KMS-11 (cell line): ENCODE measurements at regions not wholly inside any gene's neighbourhood (a gene's known extent, or its start where the extent isn't known, plus 50 kb on each side); places are given as distances from the start of the nearest gene placed in this dataset.

Experiments used
- H2AFZ ChIP-seq: fragments of 200-600 bp; sonication (generic); 2 replicates; pipeline ENCODE4 v1.6.1; 2016; ENCODE audit warnings: antibody characterized with exemption, mixed run types, low read depth
- H3K27ac ChIP-seq: fragments of 200-600 bp; sonication (generic); 2 replicates; pipeline ENCODE4 v1.6.1; 2016; ENCODE audit warnings: mild to moderate bottlenecking, mixed run types
- H3K27me3 ChIP-seq: fragments of 200-600 bp; sonication (generic); 2 replicates; pipeline ENCODE4 v1.6.1; 2017; ENCODE audit warnings: mild to moderate bottlenecking, low read depth, mixed run types, moderate library complexity; ENCODE audit not compliant: insufficient read depth
- H3K36me3 ChIP-seq: fragments of 200-600 bp; sonication (generic); 2 replicates; pipeline ENCODE4 v1.6.1; 2017; ENCODE audit warnings: mild to moderate bottlenecking, mixed run types; ENCODE audit not compliant: insufficient read depth
- H3K4me1 ChIP-seq: fragments of 200-600 bp; sonication (generic); 2 replicates; pipeline ENCODE4 v1.6.1; 2016; ENCODE audit warnings: mild to moderate bottlenecking, low read depth, mixed run types; ENCODE audit not compliant: poor library complexity, severe bottlenecking
- H3K4me2 ChIP-seq: fragments of 200-600 bp; sonication (generic); 2 replicates; pipeline ENCODE4 v1.7.0; 2016; ENCODE audit warnings: mild to moderate bottlenecking, mixed run types
- H3K4me3 ChIP-seq: fragments of 200-600 bp; sonication (generic); IDR thresholded peaks from 2 replicates; pipeline ENCODE4 v1.6.1; 2017; ENCODE audit warnings: low read depth, low read length, mixed read lengths; ENCODE audit not compliant: insufficient read depth
- H3K79me2 ChIP-seq: fragments of 200-600 bp; sonication (generic); 2 replicates; pipeline ENCODE4 v1.6.1; 2016; ENCODE audit warnings: low read depth, mixed run types; ENCODE audit not compliant: insufficient read depth
- H3K9ac ChIP-seq: fragments of 200-600 bp; sonication (generic); 2 replicates; pipeline ENCODE4 v1.6.1; 2016; ENCODE audit warnings: mild to moderate bottlenecking, mixed run types
- H4K20me1 ChIP-seq: fragments of 200-600 bp; sonication (generic); 2 replicates; pipeline ENCODE4 v1.6.1; 2016; ENCODE audit warnings: mild to moderate bottlenecking, mixed run types; ENCODE audit not compliant: insufficient read depth
- TF ChIP-seq, protein P1 (sequence below): fragments of 200-600 bp; sonication (generic); conservative IDR thresholded peaks from 2 replicates; pipeline ENCODE4 v1.6.1; 2017; ENCODE audit warnings: low read depth, mild to moderate bottlenecking, antibody characterized with exemption, low read length, moderate library complexity, mixed read lengths

DNA sequence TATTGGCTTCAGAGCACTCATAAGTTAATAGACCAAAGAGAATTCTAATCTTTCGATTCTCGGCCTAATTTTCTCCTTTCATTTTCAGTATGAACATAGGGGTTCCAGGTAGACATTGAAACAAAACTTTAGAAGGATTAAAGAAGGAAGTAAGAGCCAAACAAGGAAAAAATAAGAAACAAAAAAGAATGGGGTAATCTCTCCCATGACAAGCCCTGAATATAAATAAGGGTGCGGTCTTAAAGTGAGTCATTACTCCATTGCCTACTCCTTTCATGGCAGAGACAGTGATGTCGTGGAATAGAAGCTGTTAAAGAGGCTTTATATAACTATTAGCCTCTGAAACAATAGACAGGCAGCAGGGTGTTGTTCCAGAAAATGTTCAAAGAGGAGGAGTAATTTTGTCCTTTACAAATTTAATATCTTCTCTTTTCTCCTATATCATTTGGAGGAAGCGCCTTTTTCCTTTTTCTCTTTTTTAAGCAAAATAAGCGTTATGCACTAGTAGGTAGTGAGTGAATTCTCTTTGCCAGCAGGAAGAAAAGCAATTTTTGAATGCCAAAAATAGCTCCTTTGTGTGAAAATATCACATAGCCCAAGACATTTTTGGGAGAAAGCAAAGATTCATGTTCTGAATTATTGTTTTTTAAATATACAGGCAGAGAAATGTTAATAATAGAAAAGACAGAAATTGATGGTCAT, 607.9 kb upstream of the KCNMB2 start:
- TF ChIP-seq, protein P1, sequence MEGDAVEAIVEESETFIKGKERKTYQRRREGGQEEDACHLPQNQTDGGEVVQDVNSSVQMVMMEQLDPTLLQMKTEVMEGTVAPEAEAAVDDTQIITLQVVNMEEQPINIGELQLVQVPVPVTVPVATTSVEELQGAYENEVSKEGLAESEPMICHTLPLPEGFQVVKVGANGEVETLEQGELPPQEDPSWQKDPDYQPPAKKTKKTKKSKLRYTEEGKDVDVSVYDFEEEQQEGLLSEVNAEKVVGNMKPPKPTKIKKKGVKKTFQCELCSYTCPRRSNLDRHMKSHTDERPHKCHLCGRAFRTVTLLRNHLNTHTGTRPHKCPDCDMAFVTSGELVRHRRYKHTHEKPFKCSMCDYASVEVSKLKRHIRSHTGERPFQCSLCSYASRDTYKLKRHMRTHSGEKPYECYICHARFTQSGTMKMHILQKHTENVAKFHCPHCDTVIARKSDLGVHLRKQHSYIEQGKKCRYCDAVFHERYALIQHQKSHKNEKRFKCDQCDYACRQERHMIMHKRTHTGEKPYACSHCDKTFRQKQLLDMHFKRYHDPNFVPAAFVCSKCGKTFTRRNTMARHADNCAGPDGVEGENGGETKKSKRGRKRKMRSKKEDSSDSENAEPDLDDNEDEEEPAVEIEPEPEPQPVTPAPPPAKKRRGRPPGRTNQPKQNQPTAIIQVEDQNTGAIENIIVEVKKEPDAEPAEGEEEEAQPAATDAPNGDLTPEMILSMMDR = no peak
- no peak overlapping the region for H3K27ac ChIP-seq
- H3K4me3 ChIP-seq = no peak overlapping the region
- no peaks in the 10 kb centered on the region for H3K79me2 ChIP-seq
- H3K9ac ChIP-seq = no peak overlapping the region
- no peak overlapping the region for H3K4me2 ChIP-seq
- H3K4me1 ChIP-seq = no peaks in the 10 kb centered on the region
- H4K20me1 ChIP-seq = no peaks in the 10 kb centered on the region
- H3K36me3 ChIP-seq = no peaks in the 10 kb centered on the region
- H2AFZ ChIP-seq = no peak overlapping the region
- no peaks in the 10 kb centered on the region for H3K27me3 ChIP-seq

DNA sequence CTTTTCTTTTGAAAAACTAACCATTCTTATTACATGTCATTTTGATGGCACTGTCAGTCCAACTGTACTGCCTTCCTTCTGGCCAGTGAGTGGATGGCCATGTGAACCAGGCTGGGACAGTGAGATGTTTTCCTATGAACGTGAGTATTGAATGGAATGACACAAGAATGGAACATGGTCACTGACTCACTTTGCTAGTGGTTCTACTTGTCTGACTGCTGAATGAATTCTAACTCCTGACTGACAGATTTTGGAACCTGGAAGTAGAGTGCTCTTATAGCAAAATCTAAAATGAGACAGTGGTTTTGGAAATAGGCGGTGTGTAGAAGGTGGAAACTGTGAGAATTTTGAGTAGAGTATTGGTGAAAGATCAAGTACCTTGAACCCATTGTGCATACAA, 606.9 kb upstream of the KCNMB2 start:
- no peaks in the 10 kb centered on the region for H3K79me2 ChIP-seq
- H4K20me1 ChIP-seq = no peaks in the 10 kb centered on the region
- no peak overlapping the region for H3K27ac ChIP-seq
- H3K4me2 ChIP-seq = no peak overlapping the region
- TF ChIP-seq, protein P1 = no peak
- no peak overlapping the region for H2AFZ ChIP-seq
- H3K4me3 ChIP-seq = no peak overlapping the region
- no peak overlapping the region for H3K9ac ChIP-seq
- no peaks in the 10 kb centered on the region for H3K27me3 ChIP-seq
- no peaks in the 10 kb centered on the region for H3K4me1 ChIP-seq
- no peaks in the 10 kb centered on the region for H3K36me3 ChIP-seq

DNA sequence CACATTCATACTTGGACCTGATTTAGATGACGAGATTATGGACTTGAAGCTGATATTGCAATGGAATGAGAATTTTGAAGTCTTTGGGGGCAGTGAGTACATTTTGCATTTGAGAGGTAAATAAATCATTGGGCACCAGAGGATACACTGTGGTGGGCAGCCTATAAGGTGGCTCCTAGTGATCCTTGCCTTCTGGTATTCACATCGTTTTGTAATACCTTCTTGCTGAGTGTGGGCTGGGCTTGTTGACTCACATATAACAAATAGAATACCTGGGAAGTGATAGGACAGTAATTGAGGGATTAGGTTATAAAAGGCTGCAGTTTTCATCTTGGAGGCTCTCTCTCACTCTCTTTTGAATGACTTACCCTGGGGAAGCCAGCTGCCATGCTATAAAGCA, 605.5 kb upstream of the KCNMB2 start:
- no peak overlapping the region for H3K9ac ChIP-seq
- no peak overlapping the region for H3K4me2 ChIP-seq
- no peaks in the 10 kb centered on the region for H3K36me3 ChIP-seq
- no peaks in the 10 kb centered on the region for H3K79me2 ChIP-seq
- no peaks in the 10 kb centered on the region for H3K4me1 ChIP-seq
- TF ChIP-seq, protein P1 = no peak
- no peak overlapping the region for H2AFZ ChIP-seq
- H3K27me3 ChIP-seq = no peaks in the 10 kb centered on the region
- H3K27ac ChIP-seq = no peak overlapping the region
- no peaks in the 10 kb centered on the region for H4K20me1 ChIP-seq
- no peak overlapping the region for H3K4me3 ChIP-seq

DNA sequence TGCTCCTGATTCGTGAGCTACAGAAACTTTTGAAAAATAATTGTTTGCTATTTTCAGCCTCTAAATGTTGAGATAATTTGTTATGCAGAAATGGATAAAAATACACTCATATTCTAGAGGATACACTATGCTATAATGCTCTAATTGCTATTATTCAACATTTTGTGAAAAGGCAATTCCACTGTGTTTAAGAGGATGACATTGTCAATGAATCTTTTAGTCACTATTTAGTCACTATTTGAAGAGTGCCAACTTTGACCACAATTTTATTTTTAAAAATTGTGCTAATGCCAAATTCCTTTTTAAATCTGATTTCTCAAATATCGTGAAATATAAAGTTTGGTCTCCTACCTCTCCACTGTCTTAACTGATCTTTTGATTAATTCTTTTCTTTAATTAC, 604.9 kb upstream of the KCNMB2 start:
- Histone ChIP-seq H3K9ac (no peak overlapping the region), H3K27me3 (no peaks in the 10 kb centered on the region), H4K20me1 (no peaks in the 10 kb centered on the region), H3K79me2 (no peaks in the 10 kb centered on the region), H3K4me1 (no peaks in the 10 kb centered on the region), H2AFZ (no peak overlapping the region), H3K4me2 (no peak overlapping the region), H3K27ac (no peak overlapping the region), H3K36me3 (no peaks in the 10 kb centered on the region), H3K4me3 (no peak overlapping the region)
- TF ChIP-seq, protein P1 = no peak
